Brain microvascular endothelial cell (primary cell): ENCODE measurements at regions not wholly inside any gene's neighbourhood (a gene's known extent, or its start where the extent isn't known, plus 50 kb on each side); places are given as distances from the start of the nearest gene placed in this dataset.

ENCODE experiments used
- DNase-seq: peaks from one replicate; pipeline ENCODE4 v3.0.0-alpha.2; 2020
- H3K27ac ChIP-seq: fragments of 250-450 bp; sonication (Bioruptor Pico); 2 replicates; pipeline ENCODE4 v1.5.1; 2020; ENCODE audit warnings: mild to moderate bottlenecking, moderate library complexity
- H3K27me3 ChIP-seq: fragments of 250-450 bp; sonication (Bioruptor Pico); replicated peaks from 2 replicates; pipeline ENCODE4 v1.5.1; 2020; ENCODE audit warnings: mild to moderate bottlenecking
- H3K36me3 ChIP-seq: fragments of 250-450 bp; sonication (Bioruptor Pico); replicated peaks from 2 replicates; pipeline ENCODE4 v1.5.1; 2020; ENCODE audit warnings: mild to moderate bottlenecking
- H3K4me3 ChIP-seq: 2 replicates; pipeline ENCODE4 v1.5.1; 2011; ENCODE audit warnings: low read depth, mild to moderate bottlenecking, control low read depth, low read length, moderate library complexity
- CTCF ChIP-seq: IDR thresholded peaks from 2 replicates; pipeline ENCODE4 v1.5.1; 2011; ENCODE audit warnings: low read depth, mild to moderate bottlenecking, moderate library complexity, low read length, control low read depth, inconsistent platforms; ENCODE audit errors: missing control alignments
- in situ Hi-C: cut with HindIII; loops from 2 replicates; pipeline ENCODE4 v1.10.0; 2017; ENCODE audit warnings: low sequenced_read_pairs, low pct_ligation_motif_present

GRCh38 chr5:14006823-14007520 is 62.5 kb upstream of the DNAH5 start:
- TF ChIP-seq CTCF = peak; percentile 30
- Histone ChIP-seq H3K27ac (no peak overlapping the region), H3K27me3 (no peaks in the 10 kb centered on the region), H3K4me3 (no peak overlapping the region), H3K36me3 (no peaks in the 10 kb centered on the region)
- in situ Hi-C loops = loop anchor here (25.0 kb wide), 1 partner anchor 330 kb away; no protein-coding TSS in a partner anchor
- DNase-seq = no peak

GRCh38 chr5:14004598-14005394 is 60.3 kb upstream of the DNAH5 start:
- Histone ChIP-seq H3K27ac (no peak overlapping the region), H3K4me3 (no peak overlapping the region), H3K27me3 (no peaks in the 10 kb centered on the region), H3K36me3 (no peaks in the 10 kb centered on the region)
- no peak for TF ChIP-seq CTCF
- DNase-seq = no peak
- in situ Hi-C loops = loop anchor here (25.0 kb wide), 1 partner anchor 333 kb away; no protein-coding TSS in a partner anchor

GRCh38 chr5:14003936-14004335 is 59.4 kb upstream of the DNAH5 start:
- H3K27ac ChIP-seq = no peak overlapping the region
- DNase-seq = no peak
- no peaks in the 10 kb centered on the region for H3K27me3 ChIP-seq
- no peaks in the 10 kb centered on the region for H3K36me3 ChIP-seq
- TF ChIP-seq CTCF = no peak
- in situ Hi-C loops = loop anchor here (25.0 kb wide), 1 partner anchor 333 kb away; no protein-coding TSS in a partner anchor
- no peak overlapping the region for H3K4me3 ChIP-seq

- in situ Hi-C loops = loop anchor here (25.0 kb wide), 1 partner anchor 334 kb away; no protein-coding TSS in a partner anchor
- Histone ChIP-seq H3K27me3 (no peaks in the 10 kb centered on the region), H3K36me3 (no peaks in the 10 kb centered on the region), H3K27ac (no peak overlapping the region), H3K4me3 (no peak overlapping the region)
- no peak for DNase-seq
- no peak for TF ChIP-seq CTCF
These were observed 59.0 kb upstream of the DNAH5 start for GRCh38 chr5:14003513-14003912.

GRCh38 chr5:13998254-13998653 is 53.8 kb upstream of the DNAH5 start:
- TF ChIP-seq CTCF = no peak
- Histone ChIP-seq H3K36me3 (no peaks in the 10 kb centered on the region), H3K27me3 (no peaks in the 10 kb centered on the region), H3K4me3 (no peak overlapping the region), H3K27ac (no peak overlapping the region)
- no peak for DNase-seq
- in situ Hi-C loops = loop anchor here (25.0 kb wide), 1 partner anchor 289 kb away; no protein-coding TSS in a partner anchor
